Endothelial cell (in vitro differentiated cells): ENCODE measurements at regions not wholly inside any gene's neighbourhood (a gene's known extent, or its start where the extent isn't known, plus 50 kb on each side); places are given as distances from the start of the nearest gene placed in this dataset.

Experiments
- DNase-seq: peaks from one replicate; pipeline ENCODE4 v3.0.0; 2021; ENCODE audit warnings: low spot score
- H3K27ac Mint-ChIP-seq: one replicate; pipeline ENCODE4 v1.8.0; 2021; ENCODE audit warnings: mixed read lengths, inconsistent platforms; ENCODE audit not compliant: unreplicated experiment
- H3K27me3 Mint-ChIP-seq: one replicate; pipeline ENCODE4 v1.8.0; 2021; ENCODE audit warnings: mild to moderate bottlenecking, moderate library complexity, mixed read lengths, inconsistent platforms; ENCODE audit not compliant: unreplicated experiment
- H3K36me3 Mint-ChIP-seq: one replicate; pipeline ENCODE4 v1.8.0; 2021; ENCODE audit warnings: mild to moderate bottlenecking, low read depth, mixed read lengths, inconsistent platforms; ENCODE audit not compliant: unreplicated experiment
- H3K4me1 Mint-ChIP-seq: one replicate; pipeline ENCODE4 v1.8.0; 2021; ENCODE audit warnings: mild to moderate bottlenecking, mixed read lengths, inconsistent platforms; ENCODE audit not compliant: unreplicated experiment
- H3K4me3 Mint-ChIP-seq: one replicate; pipeline ENCODE4 v1.8.0; 2021; ENCODE audit warnings: mild to moderate bottlenecking, mixed read lengths, inconsistent platforms; ENCODE audit not compliant: unreplicated experiment
- H3K9me3 Mint-ChIP-seq: one replicate; pipeline ENCODE4 v1.8.0; 2021; ENCODE audit warnings: mixed read lengths, inconsistent platforms; ENCODE audit not compliant: unreplicated experiment
- CTCF ChIP-seq: fragments of 200-600 bp; sonication (generic); IDR thresholded peaks from one replicate; pipeline ENCODE4 v1.5.0; 2021; ENCODE audit warnings: antibody characterized with exemption; ENCODE audit not compliant: unreplicated experiment

- H3K9me3 Mint-ChIP-seq: no peaks in the 10 kb centered on the region
- H3K27ac Mint-ChIP-seq: no peak overlapping the region
- no peak for TF ChIP-seq CTCF
- no peak for DNase-seq
- H3K36me3 Mint-ChIP-seq: no peaks in the 10 kb centered on the region
- H3K27me3 Mint-ChIP-seq: no peaks in the 10 kb centered on the region
- no peak overlapping the region for H3K4me3 Mint-ChIP-seq
- no peaks in the 10 kb centered on the region for H3K4me1 Mint-ChIP-seq
Observed at GRCh38 chr14:84622357-84622756, 907.6 kb upstream of the FLRT2 start.

GRCh38 chr14:84643446-84643845 is 886.5 kb upstream of the FLRT2 start:
- no peak for TF ChIP-seq CTCF
- Mint-ChIP-seq H3K36me3 (no peaks in the 10 kb centered on the region), H3K4me3 (no peak overlapping the region), H3K9me3 (no peaks in the 10 kb centered on the region), H3K27me3 (no peaks in the 10 kb centered on the region), H3K27ac (no peak overlapping the region), H3K4me1 (peaks cover 3% of the 10 kb centered on the region)
- no peak for DNase-seq

- Mint-ChIP-seq H3K9me3 (no peaks in the 10 kb centered on the region), H3K27me3 (no peaks in the 10 kb centered on the region), H3K27ac (no peak overlapping the region), H3K4me3 (no peak overlapping the region), H3K36me3 (no peaks in the 10 kb centered on the region), H3K4me1 (peaks cover 3% of the 10 kb centered on the region)
- no peak for DNase-seq
- no peak for TF ChIP-seq CTCF
Observed at GRCh38 chr14:84646786-84647500, 883.0 kb upstream of the FLRT2 start.

GRCh38 chr14:84655014-84655413 is 874.9 kb upstream of the FLRT2 start:
- H3K4me3 Mint-ChIP-seq: no peak overlapping the region
- no peak overlapping the region for H3K27ac Mint-ChIP-seq
- peaks cover 3% of the 10 kb centered on the region for H3K4me1 Mint-ChIP-seq
- no peak for TF ChIP-seq CTCF
- no peak for DNase-seq
- peaks cover 7% of the 10 kb centered on the region for H3K36me3 Mint-ChIP-seq
- H3K9me3 Mint-ChIP-seq: no peaks in the 10 kb centered on the region
- no peaks in the 10 kb centered on the region for H3K27me3 Mint-ChIP-seq

GRCh38 chr14:84657911-84658310 is 872.0 kb upstream of the FLRT2 start:
- Mint-ChIP-seq H3K36me3 (peaks cover 4% of the 10 kb centered on the region), H3K4me3 (no peak overlapping the region), H3K9me3 (no peaks in the 10 kb centered on the region), H3K27me3 (no peaks in the 10 kb centered on the region), H3K27ac (no peak overlapping the region), H3K4me1 (no peaks in the 10 kb centered on the region)
- DNase-seq: no peak
- TF ChIP-seq CTCF: no peak
